ENCODE measurements at regions not wholly inside any gene's neighbourhood (a gene's known extent, or its start where the extent isn't known, plus 50 kb on each side); places are given as distances from the start of the nearest gene placed in this dataset.

DNA sequence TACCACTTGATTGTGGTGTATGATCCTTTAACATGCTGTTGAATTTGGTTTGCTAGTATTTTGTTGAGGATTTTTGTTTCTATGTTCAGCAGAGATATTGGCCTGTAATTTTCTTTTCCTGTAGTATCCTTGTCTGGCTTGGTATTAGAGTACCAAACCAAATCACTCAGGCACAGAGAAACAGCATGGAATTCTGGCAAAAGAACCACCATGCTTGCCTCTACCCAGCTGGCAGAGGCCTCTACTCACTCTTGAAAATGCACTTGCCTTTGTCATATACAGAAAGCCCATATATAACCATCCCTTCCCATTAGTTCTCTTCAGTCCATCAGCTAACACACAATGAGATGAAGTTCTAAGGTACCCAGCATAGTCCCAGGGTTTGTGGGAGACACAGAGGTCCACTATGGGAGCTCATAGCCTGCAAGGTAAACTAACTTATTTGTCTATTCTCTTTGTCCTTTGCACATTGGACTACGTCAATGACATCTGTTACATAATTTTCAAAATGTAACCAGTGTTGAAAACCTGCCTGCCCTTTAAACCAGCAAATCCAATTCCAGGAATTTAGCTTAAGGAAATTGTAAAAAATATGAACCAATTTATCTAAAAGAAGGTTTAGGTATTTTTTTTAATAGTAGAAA, 82.1 kb upstream of the POMGNT2 start:
- no peak for TF ChIP-seq POLR2A (IDR thresholded peaks at IDR 0.05; ENCODE audit: low read depth, low read length)
- TF ChIP-seq PAX5 (IDR thresholded peaks at IDR 0.05; ENCODE audit: insufficient read depth, low read length, severe bottlenecking), result no peak
- TF ChIP-seq TAF1 (IDR thresholded peaks at IDR 0.05; ENCODE audit: low read depth, low read length), result no peak
- TF ChIP-seq POU2F2 (IDR thresholded peaks at IDR 0.05; ENCODE audit: low read depth, low read length), result no peak
- no peak for TF ChIP-seq SPI1 (IDR thresholded peaks at IDR 0.05; ENCODE audit: low read depth, low read length)
- no peak for TF ChIP-seq POLR2AphosphoS5 (IDR thresholded peaks at IDR 0.05; ENCODE audit: low read depth, low read length)
- FAIRE-seq (no peak), DNase-seq (ENCODE audit: insufficient read length, low spot score) (no peak)

GRCh38 chr3:43185983-43186314, 80.1 kb upstream of the POMGNT2 start:
- no peak for FAIRE-seq
- no peak for DNase-seq (ENCODE audit: insufficient read length, low spot score)
- TF ChIP-seq POLR2A (IDR thresholded peaks at IDR 0.05; ENCODE audit: low read depth, low read length), result no peak
- TF ChIP-seq PAX5 (IDR thresholded peaks at IDR 0.05; ENCODE audit: insufficient read depth, low read length, severe bottlenecking), result no peak
- TF ChIP-seq TAF1 (IDR thresholded peaks at IDR 0.05; ENCODE audit: low read depth, low read length), result no peak
- no peak for TF ChIP-seq POU2F2 (IDR thresholded peaks at IDR 0.05; ENCODE audit: low read depth, low read length)
- TF ChIP-seq POLR2AphosphoS5 (IDR thresholded peaks at IDR 0.05; ENCODE audit: low read depth, low read length), result no peak
- no peak for TF ChIP-seq SPI1 (IDR thresholded peaks at IDR 0.05; ENCODE audit: low read depth, low read length)

DNA sequence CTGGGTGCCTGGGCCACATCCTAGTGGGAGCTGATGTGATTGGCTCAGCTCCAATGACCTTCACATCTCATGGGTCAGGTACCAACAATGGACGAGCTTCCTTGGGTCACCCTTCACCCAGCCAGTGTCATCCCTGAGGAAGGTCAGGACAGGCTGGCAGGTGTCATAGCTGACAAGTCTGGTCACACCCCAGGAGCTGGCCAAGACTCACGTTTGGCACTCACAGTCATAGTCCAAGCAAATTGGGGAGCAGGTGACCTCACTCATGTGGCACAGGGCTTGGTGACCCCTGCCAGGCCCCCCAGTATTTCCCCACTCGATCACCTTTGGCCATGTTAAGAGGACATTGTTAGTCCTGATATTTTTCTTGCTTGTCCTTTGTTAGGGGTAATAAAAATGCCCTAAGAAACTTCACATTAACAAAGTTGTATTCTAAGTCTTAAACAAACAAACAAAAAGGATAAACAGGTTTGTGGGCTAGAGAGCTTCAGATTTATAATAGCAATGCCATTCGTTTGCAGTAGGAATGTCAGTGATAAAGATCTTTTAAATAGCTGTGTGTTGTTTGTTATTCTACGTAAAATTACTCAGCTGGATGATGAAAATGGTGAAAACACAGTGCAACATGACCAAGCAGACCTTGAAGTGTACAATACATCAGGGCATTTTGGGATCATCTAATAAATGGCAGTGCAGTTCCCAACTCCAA, 79.5 kb upstream of the POMGNT2 start:
- TF ChIP-seq TAF1 (IDR thresholded peaks at IDR 0.05; ENCODE audit: low read depth, low read length), result no peak
- no peak for TF ChIP-seq POU2F2 (IDR thresholded peaks at IDR 0.05; ENCODE audit: low read depth, low read length)
- no peak for TF ChIP-seq POLR2A (IDR thresholded peaks at IDR 0.05; ENCODE audit: low read depth, low read length)
- TF ChIP-seq PAX5 (IDR thresholded peaks at IDR 0.05; ENCODE audit: insufficient read depth, low read length, severe bottlenecking), result no peak
- TF ChIP-seq POLR2AphosphoS5 (IDR thresholded peaks at IDR 0.05; ENCODE audit: low read depth, low read length), result no peak
- no peak for TF ChIP-seq SPI1 (IDR thresholded peaks at IDR 0.05; ENCODE audit: low read depth, low read length)
- FAIRE-seq (no peak), DNase-seq (ENCODE audit: insufficient read length, low spot score) (no peak)

DNA sequence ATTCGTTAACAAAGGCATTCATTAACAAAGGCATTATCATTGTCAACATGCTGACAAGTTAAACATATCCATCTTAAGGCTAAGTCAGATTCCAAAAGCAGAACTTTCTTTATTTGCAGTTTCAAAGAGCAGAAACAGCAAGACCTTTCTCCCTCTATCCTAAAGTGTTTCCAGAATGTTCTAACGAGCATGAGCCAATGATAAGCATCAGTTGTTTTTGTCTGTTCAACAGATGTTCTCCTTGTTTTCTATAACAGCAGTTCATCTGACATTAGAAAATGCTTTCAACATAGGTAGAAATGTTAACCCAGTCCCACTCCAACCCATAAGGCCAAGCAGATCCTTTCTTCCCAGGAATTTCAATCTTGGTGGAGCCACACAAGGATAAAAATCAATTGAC, 77.6 kb upstream of the POMGNT2 start:
- TF ChIP-seq POLR2A (IDR thresholded peaks at IDR 0.05; ENCODE audit: low read depth, low read length), result no peak
- no peak for TF ChIP-seq SPI1 (IDR thresholded peaks at IDR 0.05; ENCODE audit: low read depth, low read length)
- no peak for TF ChIP-seq TAF1 (IDR thresholded peaks at IDR 0.05; ENCODE audit: low read depth, low read length)
- TF ChIP-seq POU2F2 (IDR thresholded peaks at IDR 0.05; ENCODE audit: low read depth, low read length), result no peak
- no peak for TF ChIP-seq PAX5 (IDR thresholded peaks at IDR 0.05; ENCODE audit: insufficient read depth, low read length, severe bottlenecking)
- no peak for TF ChIP-seq POLR2AphosphoS5 (IDR thresholded peaks at IDR 0.05; ENCODE audit: low read depth, low read length)
- FAIRE-seq (no peak), DNase-seq (ENCODE audit: insufficient read length, low spot score) (no peak)

- peak; percentile 28; the same call in 1 of the 2 replicates for TF ChIP-seq SPI1 (IDR thresholded peaks at IDR 0.05; ENCODE audit: low read depth, low read length)
- peak; percentile 41; the same call in 1 of the 2 replicates for TF ChIP-seq POU2F2 (IDR thresholded peaks at IDR 0.05; ENCODE audit: low read depth, low read length)
- no peak for TF ChIP-seq POLR2AphosphoS5 (IDR thresholded peaks at IDR 0.05; ENCODE audit: low read depth, low read length)
- DNase-seq (ENCODE audit: insufficient read length, low spot score) (peak; percentile 12), FAIRE-seq (peak; percentile 41)
These were observed 75.4 kb upstream of the POMGNT2 start for GRCh38 chr3:43181202-43181821.

DNA sequence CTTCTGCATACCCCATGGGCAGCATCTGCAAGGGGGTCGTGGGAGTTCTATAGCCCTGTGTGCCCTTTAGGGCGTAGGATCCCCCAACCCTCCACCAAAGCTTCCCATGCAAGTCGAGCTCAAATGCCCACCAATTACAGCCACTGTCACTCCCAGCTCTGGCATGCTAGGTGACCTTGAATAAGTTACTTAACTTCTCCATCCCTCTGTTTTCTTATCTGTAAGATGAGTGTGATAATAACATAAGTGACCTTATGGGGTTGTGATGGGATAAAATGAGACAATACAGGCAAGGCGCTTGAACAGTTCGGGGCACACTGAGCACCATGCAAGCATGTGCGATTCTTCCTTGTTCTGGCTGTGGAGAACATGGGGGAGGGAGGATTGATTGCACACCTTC, 74.8 kb upstream of the POMGNT2 start:
- TF ChIP-seq POLR2A (IDR thresholded peaks at IDR 0.05; ENCODE audit: low read depth, low read length), result no peak
- TF ChIP-seq POLR2AphosphoS5 (IDR thresholded peaks at IDR 0.05; ENCODE audit: low read depth, low read length), result no peak
- no peak for TF ChIP-seq PAX5 (IDR thresholded peaks at IDR 0.05; ENCODE audit: insufficient read depth, low read length, severe bottlenecking)
- TF ChIP-seq TAF1 (IDR thresholded peaks at IDR 0.05; ENCODE audit: low read depth, low read length), result no peak
- no peak for TF ChIP-seq POU2F2 (IDR thresholded peaks at IDR 0.05; ENCODE audit: low read depth, low read length)
- TF ChIP-seq SPI1 (IDR thresholded peaks at IDR 0.05; ENCODE audit: low read depth, low read length), result no peak
- DNase-seq (ENCODE audit: insufficient read length, low spot score) (no peak), FAIRE-seq (peak; percentile 5)

DNA sequence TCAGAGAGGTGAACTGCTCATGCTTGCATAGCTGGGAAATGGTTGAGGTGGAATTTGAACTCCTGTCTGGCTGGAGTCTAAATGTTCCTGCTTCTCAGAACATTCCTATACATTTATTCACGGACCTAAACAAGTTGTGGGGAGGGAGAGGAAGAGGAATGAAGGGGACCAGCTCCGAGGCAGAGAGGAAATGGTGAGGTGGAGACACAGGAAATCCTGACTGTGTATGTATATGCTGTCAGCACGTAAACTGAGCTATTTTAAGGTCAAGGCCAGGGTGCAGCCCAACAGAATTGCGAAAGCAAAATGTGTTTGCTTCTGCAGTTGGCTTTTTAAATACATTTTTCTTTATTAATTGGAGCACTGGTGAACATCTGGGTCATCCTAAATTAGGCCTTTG, 74.1 kb upstream of the POMGNT2 start:
- DNase-seq (ENCODE audit: insufficient read length, low spot score) (no peak), FAIRE-seq (peak; percentile 66)
- TF ChIP-seq SPI1 (IDR thresholded peaks at IDR 0.05; ENCODE audit: low read depth, low read length), result 0 out of 2 replicates have a peak, but pooled peaks have one; percentile 7
- TF ChIP-seq POLR2AphosphoS5 (IDR thresholded peaks at IDR 0.05; ENCODE audit: low read depth, low read length), result no peak

GRCh38 chr3:43178891-43179366, 73.0 kb upstream of the POMGNT2 start:
- FAIRE-seq, result no peak
- TF ChIP-seq PAX5 (IDR thresholded peaks at IDR 0.05; ENCODE audit: insufficient read depth, low read length, severe bottlenecking) (no peak), SPI1 (IDR thresholded peaks at IDR 0.05; ENCODE audit: low read depth, low read length) (no peak), TAF1 (IDR thresholded peaks at IDR 0.05; ENCODE audit: low read depth, low read length) (no peak), POLR2A (IDR thresholded peaks at IDR 0.05; ENCODE audit: low read depth, low read length) (no peak), POU2F2 (IDR thresholded peaks at IDR 0.05; ENCODE audit: low read depth, low read length) (no peak), POLR2AphosphoS5 (IDR thresholded peaks at IDR 0.05; ENCODE audit: low read depth, low read length) (no peak)
- no peak for DNase-seq (ENCODE audit: insufficient read length, low spot score)

DNA sequence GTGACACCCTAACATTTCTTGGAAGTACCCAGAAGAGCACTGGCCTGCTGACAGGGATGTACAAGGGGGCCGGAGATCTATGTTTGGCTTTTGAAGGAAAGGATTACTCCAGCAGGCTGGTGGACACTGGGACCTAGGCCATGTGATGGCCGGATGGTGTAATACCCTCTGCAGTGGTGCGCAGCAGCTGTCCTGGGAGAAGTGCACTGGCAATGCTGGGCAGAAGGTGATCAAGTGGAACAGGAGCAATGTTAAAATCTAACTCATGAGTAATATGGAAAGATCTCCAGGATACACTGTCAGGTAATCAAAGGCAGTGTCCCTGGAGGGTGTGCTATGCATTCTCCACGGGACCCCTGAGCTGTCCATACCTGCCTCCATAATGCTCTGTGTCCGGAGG, 71.2 kb upstream of the POMGNT2 start:
- TF ChIP-seq POLR2A (IDR thresholded peaks at IDR 0.05; ENCODE audit: low read depth, low read length) (no peak), SPI1 (IDR thresholded peaks at IDR 0.05; ENCODE audit: low read depth, low read length) (no peak), POU2F2 (IDR thresholded peaks at IDR 0.05; ENCODE audit: low read depth, low read length) (no peak), PAX5 (IDR thresholded peaks at IDR 0.05; ENCODE audit: insufficient read depth, low read length, severe bottlenecking) (no peak), TAF1 (IDR thresholded peaks at IDR 0.05; ENCODE audit: low read depth, low read length) (no peak), POLR2AphosphoS5 (IDR thresholded peaks at IDR 0.05; ENCODE audit: low read depth, low read length) (no peak)
- DNase-seq (ENCODE audit: insufficient read length, low spot score) (no peak), FAIRE-seq (no peak)
